SKM-1 (cell line): ENCODE measurements at regions not wholly inside any gene's neighbourhood (a gene's known extent, or its start where the extent isn't known, plus 50 kb on each side); places are given as distances from the start of the nearest gene placed in this dataset.

Source experiments
- DNase-seq: peaks from one replicate; lab custom pipeline; 2025; ENCODE audit not compliant: unreplicated experiment; lab: John Stamatoyannopoulos, UW

GRCh38 chr4:11194431-11194830 lies 234.3 kb downstream of the HS3ST1 start:
- no peak for DNase-seq

- no peak for DNase-seq
Observed at GRCh38 chr4:11189756-11190155, 238.9 kb downstream of the HS3ST1 start.

- DNase-seq = no peak
Observed at GRCh38 chr4:11183356-11183740, 245.3 kb downstream of the HS3ST1 start.

- DNase-seq = no peak
Observed at GRCh38 chr4:11182586-11183355, 245.9 kb downstream of the HS3ST1 start.

- no peak for DNase-seq
Observed at GRCh38 chr4:11182031-11182430, 246.7 kb downstream of the HS3ST1 start.

GRCh38 chr4:11179796-11180195 lies 248.9 kb downstream of the HS3ST1 start:
- no peak for DNase-seq

GRCh38 chr4:11178433-11178832 lies 250.3 kb downstream of the HS3ST1 start:
- no peak for DNase-seq

GRCh38 chr4:11175374-11175773 lies 253.3 kb downstream of the HS3ST1 start:
- no peak for DNase-seq

GRCh38 chr4:11166606-11167005 lies 262.1 kb downstream of the HS3ST1 start:
- DNase-seq = no peak

- DNase-seq = no peak
Observed at GRCh38 chr4:11166034-11166433, 262.7 kb downstream of the HS3ST1 start.

GRCh38 chr4:11165052-11165451 lies 263.6 kb downstream of the HS3ST1 start:
- DNase-seq = no peak

- DNase-seq = no peak
Observed at GRCh38 chr4:11160288-11160687, 268.4 kb downstream of the HS3ST1 start.

- no peak for DNase-seq
Observed at GRCh38 chr4:11158971-11159370, 269.7 kb downstream of the HS3ST1 start.

GRCh38 chr4:11155208-11155867 lies 273.4 kb downstream of the HS3ST1 start:
- no peak for DNase-seq

- no peak for DNase-seq
Observed at GRCh38 chr4:11153171-11153750, 275.4 kb downstream of the HS3ST1 start.

GRCh38 chr4:11152684-11153083 lies 276.0 kb downstream of the HS3ST1 start:
- DNase-seq = no peak

GRCh38 chr4:11151500-11151899 lies 277.2 kb downstream of the HS3ST1 start:
- DNase-seq = no peak

- DNase-seq = no peak
Observed at GRCh38 chr4:11149612-11150259, 279.0 kb downstream of the HS3ST1 start.

- no peak for DNase-seq
Observed at GRCh38 chr4:11139871-11140270, 288.8 kb downstream of the HS3ST1 start.

- no peak for DNase-seq
Observed at GRCh38 chr4:11138964-11139363, 289.7 kb downstream of the HS3ST1 start.

GRCh38 chr4:11134705-11135104 lies 294.0 kb downstream of the HS3ST1 start:
- DNase-seq = no peak

- DNase-seq = no peak
Observed at GRCh38 chr4:11133868-11134267, 294.8 kb downstream of the HS3ST1 start.
